BLaER1 (cell line): ENCODE measurements at regions not wholly inside any gene's neighbourhood (a gene's known extent, or its start where the extent isn't known, plus 50 kb on each side); places are given as distances from the start of the nearest gene placed in this dataset.

Source experiments
- H3K27ac ChIP-seq: shearing (Covaris generic); formaldehyde crosslinking; 2 replicates; pipeline ENCODE4 v1.8.1; 2022
- H3K27me3 ChIP-seq: shearing (Covaris generic); formaldehyde crosslinking; 2 replicates; pipeline ENCODE4 v1.8.1; 2022
- H3K36me3 ChIP-seq: shearing (Covaris generic); formaldehyde crosslinking; 2 replicates; pipeline ENCODE4 v1.8.1; 2022
- H3K4me1 ChIP-seq: shearing (Covaris generic); formaldehyde crosslinking; 2 replicates; pipeline ENCODE4 v1.8.1; 2022
- H3K4me2 ChIP-seq: shearing (Covaris generic); formaldehyde crosslinking; 2 replicates; pipeline ENCODE4 v1.8.1; 2022
- H3K4me3 ChIP-seq: shearing (Covaris generic); formaldehyde crosslinking; 2 replicates; pipeline ENCODE4 v1.8.1; 2022
- H3K9ac ChIP-seq: shearing (Covaris generic); formaldehyde crosslinking; 2 replicates; pipeline ENCODE4 v1.8.1; 2022
- H3K9me3 ChIP-seq: shearing (Covaris generic); formaldehyde crosslinking; 2 replicates; pipeline ENCODE4 v1.8.1; 2022
- H4K20me1 ChIP-seq: shearing (Covaris generic); formaldehyde crosslinking; 2 replicates; pipeline ENCODE4 v1.8.1; 2022
- Cebpa-rat ChIP-seq: shearing (Covaris generic); IDR thresholded peaks from 2 replicates; pipeline ENCODE4 v1.8.1; 2022

DNA sequence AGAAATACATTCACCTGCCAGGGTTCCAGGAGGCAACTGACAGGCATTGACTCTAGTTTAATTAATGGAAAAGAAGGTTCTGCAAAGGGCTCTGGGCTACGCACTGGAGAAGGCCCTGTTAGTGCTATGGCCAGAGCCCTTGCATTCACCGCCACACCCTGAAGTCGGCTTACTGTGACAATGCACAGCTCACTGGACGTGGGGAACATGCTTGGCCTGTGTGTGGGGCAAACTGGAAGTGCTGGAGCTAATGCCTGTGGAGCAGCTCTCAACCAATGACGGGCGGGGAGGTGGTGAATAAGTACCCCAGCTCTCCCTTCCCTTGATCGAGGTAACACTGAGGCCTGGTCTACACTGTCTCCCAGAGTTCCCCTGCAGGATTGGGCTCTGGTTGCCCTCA lies 209.8 kb downstream of the HAUS1 start:
- H3K27ac ChIP-seq, result no peak overlapping the region
- no peaks in the 10 kb centered on the region for H4K20me1 ChIP-seq
- TF ChIP-seq Cebpa-rat, result no peak
- H3K9ac ChIP-seq, result no peak overlapping the region
- no peak overlapping the region for H3K4me2 ChIP-seq
- no peaks in the 10 kb centered on the region for H3K27me3 ChIP-seq
- H3K4me3 ChIP-seq, result no peak overlapping the region
- H3K9me3 ChIP-seq, result no peaks in the 10 kb centered on the region
- H3K36me3 ChIP-seq, result no peaks in the 10 kb centered on the region
- peaks cover 15% of the 10 kb centered on the region for H3K4me1 ChIP-seq

DNA sequence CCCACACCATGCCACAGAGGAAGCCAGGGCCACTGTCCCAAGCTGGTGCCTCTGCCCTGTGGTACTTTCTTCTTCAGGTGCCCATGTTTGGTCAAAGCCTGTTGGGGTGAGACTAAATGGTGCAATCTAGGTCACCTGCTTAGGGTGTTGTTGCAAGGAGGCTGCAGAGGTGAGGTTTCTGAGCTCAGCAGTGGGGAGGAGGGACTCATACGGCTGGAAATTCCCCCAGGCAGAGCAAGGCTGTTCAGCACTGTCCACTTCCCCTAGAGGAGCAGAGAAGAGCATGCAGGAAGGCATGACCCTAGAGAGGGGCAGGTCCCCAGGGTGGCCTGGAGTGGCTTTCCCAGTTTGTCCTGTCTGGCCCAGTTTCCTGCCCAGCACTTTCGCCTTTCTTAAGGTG lies 211.0 kb downstream of the HAUS1 start:
- Histone ChIP-seq H3K27ac (no peak overlapping the region), H3K4me3 (no peak overlapping the region), H3K9ac (no peak overlapping the region), H3K4me2 (no peak overlapping the region), H3K36me3 (no peaks in the 10 kb centered on the region), H3K9me3 (no peaks in the 10 kb centered on the region), H3K27me3 (no peaks in the 10 kb centered on the region), H4K20me1 (no peaks in the 10 kb centered on the region), H3K4me1 (peaks cover 6% of the 10 kb centered on the region)
- no peak for TF ChIP-seq Cebpa-rat

DNA sequence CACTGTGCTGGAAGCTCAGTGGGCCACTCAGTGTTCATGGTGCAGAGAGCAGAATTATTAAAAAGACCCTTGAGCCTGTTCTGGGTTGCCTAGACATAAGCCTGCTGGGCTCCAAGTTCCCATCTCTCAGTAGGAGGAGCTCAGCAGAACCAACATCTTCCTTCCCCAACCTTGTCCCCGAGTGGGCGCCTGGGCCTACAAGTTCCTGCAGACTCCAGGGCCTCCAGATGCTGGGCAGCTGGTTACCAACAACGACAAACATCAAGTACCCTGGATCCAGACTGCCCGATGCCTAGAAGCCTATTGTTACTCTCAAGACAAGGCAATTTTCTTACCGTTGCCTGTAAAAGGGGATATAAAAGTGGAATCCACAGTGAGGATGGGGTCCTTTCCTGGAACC lies 214.2 kb downstream of the HAUS1 start:
- Histone ChIP-seq H3K9ac (no peak overlapping the region), H3K4me2 (no peak overlapping the region), H3K9me3 (no peaks in the 10 kb centered on the region), H3K36me3 (no peaks in the 10 kb centered on the region), H4K20me1 (no peaks in the 10 kb centered on the region), H3K4me1 (peaks cover 5% of the 10 kb centered on the region; the same call in 1 of the 2 replicates), H3K27ac (no peak overlapping the region), H3K27me3 (no peaks in the 10 kb centered on the region), H3K4me3 (no peak overlapping the region)
- TF ChIP-seq Cebpa-rat, result no peak

DNA sequence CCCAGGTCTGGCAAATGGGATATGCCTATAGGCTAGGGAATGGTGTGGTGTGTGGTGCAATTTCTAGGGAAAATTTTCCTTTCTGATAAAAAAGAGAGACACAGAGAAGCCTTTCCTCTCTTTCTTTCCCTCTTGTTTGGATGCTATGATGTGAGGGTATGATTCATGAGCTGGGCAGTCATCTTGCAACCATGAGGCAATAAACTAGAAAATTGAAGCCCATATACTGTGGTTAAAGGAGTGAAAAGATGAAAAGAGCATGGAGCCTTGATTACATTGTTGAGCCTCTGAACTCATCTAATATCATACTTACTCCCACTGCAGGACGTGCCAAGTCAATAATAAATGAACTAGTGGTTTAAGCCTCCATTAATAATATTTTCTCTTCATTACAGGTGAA lies 215.6 kb downstream of the HAUS1 start:
- Histone ChIP-seq H3K4me3 (no peak overlapping the region), H4K20me1 (no peaks in the 10 kb centered on the region), H3K4me1 (peaks cover 13% of the 10 kb centered on the region), H3K9me3 (no peaks in the 10 kb centered on the region), H3K27ac (no peak overlapping the region), H3K27me3 (no peaks in the 10 kb centered on the region), H3K9ac (no peak overlapping the region), H3K4me2 (no peak overlapping the region), H3K36me3 (no peaks in the 10 kb centered on the region)
- no peak for TF ChIP-seq Cebpa-rat

DNA sequence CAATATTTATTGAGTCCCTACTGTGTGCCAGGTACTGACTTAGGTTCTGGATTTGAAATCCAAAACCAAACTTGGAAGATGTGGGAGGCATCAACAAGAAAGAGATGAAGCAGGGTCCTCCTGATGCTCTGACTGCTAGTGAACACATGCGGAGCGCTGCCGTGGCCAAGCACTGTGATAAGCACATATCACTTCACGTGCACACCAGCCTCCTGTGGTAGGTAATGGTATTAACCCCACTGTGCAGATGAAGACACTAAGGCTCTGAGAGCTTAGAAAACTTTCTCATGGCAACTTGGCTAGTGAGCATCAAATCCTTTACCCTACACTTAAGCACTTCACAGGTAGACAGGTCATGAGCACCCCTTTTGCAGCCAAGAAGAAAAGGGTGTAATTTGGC lies 216.1 kb downstream of the HAUS1 start:
- no peak for TF ChIP-seq Cebpa-rat
- Histone ChIP-seq H3K4me2 (no peak overlapping the region), H3K9me3 (no peaks in the 10 kb centered on the region), H3K27ac (no peak overlapping the region), H3K27me3 (no peaks in the 10 kb centered on the region), H3K36me3 (no peaks in the 10 kb centered on the region), H4K20me1 (no peaks in the 10 kb centered on the region), H3K9ac (no peak overlapping the region), H3K4me3 (no peak overlapping the region), H3K4me1 (peaks cover 13% of the 10 kb centered on the region)

DNA sequence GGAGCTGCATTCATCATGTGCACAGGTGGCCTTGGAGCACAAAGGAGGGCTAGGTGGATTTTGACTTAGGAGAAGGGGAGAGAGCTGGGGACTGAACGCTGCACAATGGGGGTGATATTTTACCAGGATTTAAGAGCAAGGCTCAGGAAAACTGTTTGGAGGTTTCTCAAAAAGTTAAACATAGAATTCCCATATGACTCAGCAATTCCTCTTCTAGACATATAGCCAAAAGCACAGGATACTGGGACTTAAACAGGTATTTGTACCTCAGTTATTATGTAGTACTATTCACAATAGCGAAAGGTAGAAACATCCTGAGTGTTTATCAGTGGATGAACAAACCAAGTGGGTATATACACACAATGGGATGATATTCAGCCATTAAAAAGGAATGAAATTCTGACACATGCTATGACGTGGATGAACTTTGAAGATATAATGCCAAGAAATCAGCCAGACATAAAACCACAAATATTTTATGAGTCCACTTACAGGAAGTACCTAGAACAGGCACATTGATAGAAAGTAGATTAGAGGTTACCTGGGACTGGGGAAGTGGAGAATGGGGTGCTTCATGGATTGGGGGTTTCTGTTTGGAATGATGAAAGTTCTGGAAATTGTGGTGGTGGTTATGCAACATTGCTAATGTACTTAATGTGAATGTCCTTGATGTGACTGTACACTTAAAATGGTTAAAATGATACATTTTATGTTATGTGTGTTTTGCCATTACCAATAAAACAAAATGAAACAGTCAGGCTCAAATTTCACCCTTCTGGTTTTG lies 216.9 kb downstream of the HAUS1 start:
- Histone ChIP-seq H3K4me1 (peaks cover 13% of the 10 kb centered on the region), H4K20me1 (no peaks in the 10 kb centered on the region), H3K36me3 (no peaks in the 10 kb centered on the region), H3K27ac (no peak overlapping the region), H3K4me3 (no peak overlapping the region), H3K4me2 (no peak overlapping the region), H3K9me3 (no peaks in the 10 kb centered on the region), H3K9ac (no peak overlapping the region), H3K27me3 (no peaks in the 10 kb centered on the region)
- TF ChIP-seq Cebpa-rat, result no peak

DNA sequence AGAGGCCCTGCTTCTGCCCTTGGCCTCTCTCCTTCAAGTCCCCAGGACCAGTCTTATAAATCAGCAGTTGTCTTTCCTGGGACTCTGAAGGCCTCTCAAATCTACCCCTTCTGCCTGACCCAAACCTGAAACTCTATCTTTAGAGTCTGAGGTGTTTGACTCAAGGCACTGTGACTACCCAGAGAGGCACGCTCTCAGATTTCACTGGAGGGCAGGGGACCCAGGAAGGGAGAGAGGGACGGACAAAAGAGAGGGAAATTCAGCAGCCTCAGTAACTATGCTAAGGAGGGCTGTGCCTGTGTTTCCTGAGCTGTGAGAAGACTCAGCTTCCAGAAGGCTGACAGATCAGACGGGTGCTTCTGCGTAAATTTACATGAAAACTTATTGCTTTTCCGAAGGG lies 217.8 kb downstream of the HAUS1 start:
- Histone ChIP-seq H3K4me1 (peaks cover 13% of the 10 kb centered on the region), H3K36me3 (no peaks in the 10 kb centered on the region), H3K9ac (no peak overlapping the region), H3K9me3 (no peaks in the 10 kb centered on the region), H3K27ac (no peak overlapping the region), H4K20me1 (no peaks in the 10 kb centered on the region), H3K4me2 (no peak overlapping the region), H3K27me3 (no peaks in the 10 kb centered on the region), H3K4me3 (no peak overlapping the region)
- TF ChIP-seq Cebpa-rat, result no peak

DNA sequence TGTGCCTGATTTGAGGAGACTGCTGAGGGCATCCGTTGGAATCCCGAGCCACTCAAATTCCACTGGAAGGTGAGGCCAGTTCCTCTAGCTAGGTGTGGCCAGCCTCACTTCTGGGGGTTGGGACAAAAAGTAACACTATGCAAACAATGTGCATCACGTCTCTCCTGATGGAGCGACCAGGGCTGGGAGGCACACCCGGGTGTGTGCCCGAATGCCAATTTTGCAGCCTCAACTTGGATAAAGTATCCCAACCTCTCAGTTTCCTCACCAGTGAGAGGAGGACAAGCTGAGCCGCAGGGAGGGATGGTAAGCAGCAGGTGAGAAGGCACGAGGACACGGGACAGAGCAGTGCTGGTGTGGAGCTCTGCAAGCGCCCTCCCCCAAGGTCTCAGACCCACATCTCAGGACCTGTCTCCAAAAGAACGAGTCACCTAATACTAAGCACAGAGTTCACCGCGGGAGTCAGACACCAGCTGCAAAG lies 218.3 kb downstream of the HAUS1 start:
- TF ChIP-seq Cebpa-rat, result no peak
- Histone ChIP-seq H3K36me3 (no peaks in the 10 kb centered on the region), H4K20me1 (no peaks in the 10 kb centered on the region), H3K9ac (no peak overlapping the region), H3K4me2 (no peak overlapping the region), H3K4me3 (no peak overlapping the region), H3K27ac (no peak overlapping the region), H3K9me3 (no peaks in the 10 kb centered on the region), H3K27me3 (no peaks in the 10 kb centered on the region), H3K4me1 (peaks cover 13% of the 10 kb centered on the region)

DNA sequence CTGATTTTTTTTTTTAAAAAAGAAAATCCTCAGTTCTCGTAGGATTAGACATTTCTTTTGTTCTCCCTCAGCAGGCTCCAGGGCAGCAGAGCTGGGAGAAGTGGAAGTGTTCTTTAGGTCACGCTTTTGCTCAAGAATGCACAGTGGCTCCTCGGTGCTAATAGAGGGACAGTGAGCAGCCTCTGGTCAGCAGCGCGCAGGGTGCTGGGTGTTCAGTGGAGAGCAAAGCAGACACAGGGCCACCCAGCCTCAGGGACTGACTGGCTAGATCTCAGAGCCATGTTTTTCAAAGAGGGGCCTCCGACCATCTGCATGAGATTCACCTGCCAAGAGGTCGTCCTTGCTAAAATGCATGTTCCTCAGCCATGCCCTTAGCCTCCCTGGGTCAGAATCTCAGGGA lies 218.8 kb downstream of the HAUS1 start:
- Histone ChIP-seq H3K36me3 (no peaks in the 10 kb centered on the region), H3K4me1 (peaks cover 13% of the 10 kb centered on the region), H3K27me3 (no peaks in the 10 kb centered on the region), H4K20me1 (no peaks in the 10 kb centered on the region), H3K4me3 (no peak overlapping the region), H3K9ac (no peak overlapping the region), H3K9me3 (no peaks in the 10 kb centered on the region), H3K27ac (no peak overlapping the region), H3K4me2 (no peak overlapping the region)
- no peak for TF ChIP-seq Cebpa-rat

DNA sequence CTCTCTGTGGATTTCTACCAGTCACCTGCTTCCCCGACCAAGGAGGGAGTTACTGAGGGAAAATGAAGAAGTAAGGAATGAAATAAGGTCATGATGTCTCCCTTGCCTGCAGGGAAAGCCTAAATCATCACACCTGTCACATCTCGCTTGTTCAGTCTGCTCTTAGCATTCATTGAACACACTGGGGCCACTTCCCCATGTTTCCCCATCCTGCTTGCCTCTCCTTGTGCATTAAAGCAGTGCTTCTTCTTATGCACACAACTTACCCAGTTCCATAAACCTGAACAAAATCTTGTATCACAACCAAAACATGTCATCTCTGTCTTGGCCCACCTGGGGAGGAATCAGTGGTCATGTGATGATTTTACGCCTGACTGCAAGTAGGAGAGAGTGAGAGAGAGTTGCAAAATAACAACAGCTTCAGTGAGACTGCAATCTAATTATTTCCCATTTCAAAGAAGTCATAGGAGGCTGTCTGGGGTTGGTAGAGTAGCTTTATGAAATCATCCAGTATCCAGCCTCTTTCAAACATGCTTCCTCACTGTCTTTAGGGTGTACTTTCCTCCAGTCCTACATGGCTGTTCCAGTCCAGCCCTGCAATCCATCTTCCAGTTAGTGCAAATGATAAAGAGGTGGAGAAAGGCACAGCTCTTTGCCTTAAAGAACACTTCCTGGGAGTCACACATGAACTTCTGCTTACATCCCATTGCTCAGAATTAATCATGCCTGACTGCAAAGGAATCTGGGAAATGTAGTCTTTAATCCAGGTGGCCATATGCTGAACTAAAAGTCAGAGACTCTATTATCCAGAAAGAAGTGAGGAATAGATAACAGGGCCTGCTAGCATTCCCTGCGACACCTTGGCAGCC lies 220.1 kb downstream of the HAUS1 start:
- no peak overlapping the region for H3K27ac ChIP-seq
- H3K4me3 ChIP-seq, result no peak overlapping the region
- H3K9ac ChIP-seq, result no peak overlapping the region
- peak overlapping the region; percentile 44 for H3K4me2 ChIP-seq
- peaks cover 13% of the 10 kb centered on the region for H3K4me1 ChIP-seq
- H4K20me1 ChIP-seq, result no peaks in the 10 kb centered on the region
- H3K9me3 ChIP-seq, result no peaks in the 10 kb centered on the region
- TF ChIP-seq Cebpa-rat, result no peak
- H3K27me3 ChIP-seq, result no peaks in the 10 kb centered on the region
- H3K36me3 ChIP-seq, result no peaks in the 10 kb centered on the region
